ENCODE measurements at regions not wholly inside any gene's neighbourhood (a gene's known extent, or its start where the extent isn't known, plus 50 kb on each side); places are given as distances from the start of the nearest gene placed in this dataset.

GRCh38 chr4:141388481-141388880, 167.8 kb downstream of the ZNF330 start:
- POLR2A ChIA-PET (ENCODE audit: low non-redundant PET): no interaction called here
- CTCF ChIA-PET: no interaction called here
- H3K9me3 ChIP-seq (ENCODE audit: low read depth, low read length, poor library complexity, severe bottlenecking): no peaks in the 10 kb centered on the region
- TF ChIP-seq CTCF (conservative IDR thresholded peaks at IDR 0.05; ENCODE audit: low read depth, low read length) (no peak), EZH2 (IDR thresholded peaks at IDR 0.05; ENCODE audit: borderline replicate concordance, low read depth, low read length, poor library complexity, severe bottlenecking) (no peak)
- H3K36me3 ChIP-seq (ENCODE audit: insufficient read depth, low read length, poor library complexity, severe bottlenecking): no peaks in the 10 kb centered on the region
- BruUV-seq (replicated peaks): no TSS peak
- no peaks in the 10 kb centered on the region for H3K4me1 ChIP-seq (ENCODE audit: insufficient read depth, low read length, poor library complexity, severe bottlenecking)
- H3K27ac ChIP-seq (ENCODE audit: low read depth, low read length, poor library complexity, severe bottlenecking): no peak overlapping the region
- H3K4me3 ChIP-seq (ENCODE audit: low read depth, low read length, poor library complexity, severe bottlenecking): no peak overlapping the region
- no peak for DNase-seq (ENCODE audit: low spot score)
- H3K27me3 ChIP-seq (replicated peaks; ENCODE audit: insufficient read depth, low read depth, low read length, poor library complexity): no peaks in the 10 kb centered on the region
- intact Hi-C loops (cut with micrococcal nuclease; ENCODE audit: unreplicated experiment): no loop called here

- BruUV-seq (replicated peaks): no TSS peak
- no peaks in the 10 kb centered on the region for H3K36me3 ChIP-seq (ENCODE audit: insufficient read depth, low read length, poor library complexity, severe bottlenecking)
- intact Hi-C loops (cut with micrococcal nuclease; ENCODE audit: unreplicated experiment): no loop called here
- no peaks in the 10 kb centered on the region for H3K27me3 ChIP-seq (replicated peaks; ENCODE audit: insufficient read depth, low read depth, low read length, poor library complexity)
- H3K4me3 ChIP-seq (ENCODE audit: low read depth, low read length, poor library complexity, severe bottlenecking): no peak overlapping the region
- CTCF ChIA-PET: no interaction called here
- DNase-seq (ENCODE audit: low spot score): no peak
- POLR2A ChIA-PET (ENCODE audit: low non-redundant PET): no interaction called here
- H3K9me3 ChIP-seq (ENCODE audit: low read depth, low read length, poor library complexity, severe bottlenecking): no peaks in the 10 kb centered on the region
- TF ChIP-seq EZH2 (IDR thresholded peaks at IDR 0.05; ENCODE audit: borderline replicate concordance, low read depth, low read length, poor library complexity, severe bottlenecking) (no peak), CTCF (conservative IDR thresholded peaks at IDR 0.05; ENCODE audit: low read depth, low read length) (no peak)
- H3K27ac ChIP-seq (ENCODE audit: low read depth, low read length, poor library complexity, severe bottlenecking): no peak overlapping the region
- H3K4me1 ChIP-seq (ENCODE audit: insufficient read depth, low read length, poor library complexity, severe bottlenecking): no peaks in the 10 kb centered on the region
Measured at GRCh38 chr4:141389649-141390048, 169.0 kb downstream of the ZNF330 start.

- TF ChIP-seq EZH2 (IDR thresholded peaks at IDR 0.05; ENCODE audit: borderline replicate concordance, low read depth, low read length, poor library complexity, severe bottlenecking) (no peak), CTCF (conservative IDR thresholded peaks at IDR 0.05; ENCODE audit: low read depth, low read length) (no peak)
- BruUV-seq (replicated peaks): no TSS peak
- Histone ChIP-seq H3K9me3 (ENCODE audit: low read depth, low read length, poor library complexity, severe bottlenecking) (no peaks in the 10 kb centered on the region), H3K27ac (ENCODE audit: low read depth, low read length, poor library complexity, severe bottlenecking) (no peak overlapping the region), H3K36me3 (ENCODE audit: insufficient read depth, low read length, poor library complexity, severe bottlenecking) (no peaks in the 10 kb centered on the region), H3K27me3 (replicated peaks; ENCODE audit: insufficient read depth, low read depth, low read length, poor library complexity) (no peaks in the 10 kb centered on the region), H3K4me1 (ENCODE audit: insufficient read depth, low read length, poor library complexity, severe bottlenecking) (no peaks in the 10 kb centered on the region), H3K4me3 (ENCODE audit: low read depth, low read length, poor library complexity, severe bottlenecking) (no peak overlapping the region)
- ChIA-PET POLR2A (ENCODE audit: low non-redundant PET) (no interaction called here), CTCF (no interaction called here)
- DNase-seq (ENCODE audit: low spot score): no peak
- intact Hi-C loops (cut with micrococcal nuclease; ENCODE audit: unreplicated experiment): no loop called here
Measured at GRCh38 chr4:141390571-141390970, 169.9 kb downstream of the ZNF330 start.

Data from A673 (cell line).